OCI-LY3 (cell line): ENCODE measurements at regions not wholly inside any gene's neighbourhood (a gene's known extent, or its start where the extent isn't known, plus 50 kb on each side); places are given as distances from the start of the nearest gene placed in this dataset.

Experiments
- H2AFZ ChIP-seq: fragments of 200-600, 300-600 bp; shearing (Covaris generic); 2 replicates; pipeline ENCODE4 v1.6.0; 2014; ENCODE audit warnings: antibody characterized with exemption, low read depth, low read length
- H3K27ac ChIP-seq: fragments of 200-600, 300-600 bp; sonication (generic); 2 replicates; pipeline ENCODE4 v1.5.1; 2014; ENCODE audit warnings: mild to moderate bottlenecking, low read length, moderate library complexity, mixed read lengths
- H3K27me3 ChIP-seq: fragments of 200-600, 300-600 bp; sonication (generic); 2 replicates; pipeline ENCODE4 v1.6.1; 2014; ENCODE audit warnings: low read depth, low read length, mixed read lengths
- H3K36me3 ChIP-seq: fragments of 200-600, 300-600 bp; sonication (generic); replicated peaks from 2 replicates; pipeline ENCODE3; 2014; ENCODE audit warnings: low read depth, low read length, mixed read lengths
- H3K4me1 ChIP-seq: fragments of 300-600, 200-600 bp; sonication (generic); 2 replicates; pipeline ENCODE4 v1.6.1; 2014; ENCODE audit warnings: low read length, mixed read lengths
- H3K4me2 ChIP-seq: fragments of 200-600, 300-600 bp; sonication (generic); 2 replicates; pipeline ENCODE4 v1.6.1; 2014; ENCODE audit warnings: low read length, mixed read lengths
- H3K4me3 ChIP-seq: fragments of 300-600, 200-600 bp; sonication (generic); 2 replicates; pipeline ENCODE4 v1.5.1; 2014; ENCODE audit warnings: antibody characterized with exemption, mild to moderate bottlenecking, low read length, moderate library complexity
- H3K79me2 ChIP-seq: fragments of 300-600, 200-600 bp; shearing (Covaris generic); 2 replicates; pipeline ENCODE4 v1.6.1; 2014; ENCODE audit warnings: mild to moderate bottlenecking, low read length, mixed read lengths
- H3K9ac ChIP-seq: fragments of 300-600, 200-600 bp; shearing (Covaris generic); 2 replicates; pipeline ENCODE4 v1.6.0; 2014; ENCODE audit warnings: mild to moderate bottlenecking, low read length, moderate library complexity
- H3K9me3 ChIP-seq: fragments of 200-600, 300-600 bp; shearing (Covaris generic); 2 replicates; pipeline ENCODE4 v1.6.1; 2014; ENCODE audit warnings: low read length, mixed read lengths; ENCODE audit not compliant: insufficient read depth
- H4K20me1 ChIP-seq: fragments of 200-600, 300-600 bp; sonication (generic); 2 replicates; pipeline ENCODE4 v1.6.1; 2016; ENCODE audit warnings: low read length, mixed read lengths; ENCODE audit not compliant: insufficient read depth
- CTCF ChIP-seq: fragments of 200-600, 300-600 bp; sonication (generic); IDR thresholded peaks from 2 replicates; pipeline ENCODE4 v1.5.1; 2014; ENCODE audit warnings: antibody characterized with exemption, low read length, low read depth
- EZH2phosphoT487 ChIP-seq: fragments of 200-600 bp; shearing (Covaris generic); IDR thresholded peaks from 2 replicates; pipeline ENCODE4 v1.6.1; 2018; ENCODE audit warnings: antibody characterized with exemption, mixed run types, low read depth

GRCh38 chr6:18567380-18567779 lies 180.2 kb downstream of the RNF144B start:
- no peaks in the 10 kb centered on the region for H3K79me2 ChIP-seq
- H3K27ac ChIP-seq, result no peak overlapping the region
- no peaks in the 10 kb centered on the region for H3K9me3 ChIP-seq
- H3K4me3 ChIP-seq, result no peak overlapping the region
- no peaks in the 10 kb centered on the region for H3K27me3 ChIP-seq
- H3K4me1 ChIP-seq, result peaks cover 6% of the 10 kb centered on the region; the same call in 1 of the 2 replicates
- H2AFZ ChIP-seq, result no peak overlapping the region
- TF ChIP-seq CTCF, result no peak
- TF ChIP-seq EZH2phosphoT487, result no peak
- H4K20me1 ChIP-seq, result no peaks in the 10 kb centered on the region
- no peak overlapping the region for H3K4me2 ChIP-seq
- no peak overlapping the region for H3K9ac ChIP-seq
- no peaks in the 10 kb centered on the region for H3K36me3 ChIP-seq

- TF ChIP-seq EZH2phosphoT487 (no peak), CTCF (no peak)
- no peaks in the 10 kb centered on the region for H3K79me2 ChIP-seq
- H2AFZ ChIP-seq, result no peak overlapping the region; the same call in 1 of the 2 replicates
- H3K27ac ChIP-seq, result no peak overlapping the region
- H3K4me2 ChIP-seq, result peak overlapping the region; percentile 42
- H4K20me1 ChIP-seq, result no peaks in the 10 kb centered on the region
- peaks cover 21% of the 10 kb centered on the region for H3K4me1 ChIP-seq
- H3K9ac ChIP-seq, result peak overlapping the region; percentile 14; the same call in 1 of the 2 replicates
- no peaks in the 10 kb centered on the region for H3K27me3 ChIP-seq
- no peaks in the 10 kb centered on the region for H3K9me3 ChIP-seq
- no peaks in the 10 kb centered on the region for H3K36me3 ChIP-seq
- H3K4me3 ChIP-seq, result no peak overlapping the region
These were observed 190.3 kb downstream of the RNF144B start for GRCh38 chr6:18577491-18577890.

- no peaks in the 10 kb centered on the region for H3K79me2 ChIP-seq
- H4K20me1 ChIP-seq, result no peaks in the 10 kb centered on the region
- H2AFZ ChIP-seq, result no peak overlapping the region
- no peak overlapping the region for H3K27ac ChIP-seq
- no peaks in the 10 kb centered on the region for H3K9me3 ChIP-seq
- TF ChIP-seq EZH2phosphoT487 (no peak), CTCF (no peak)
- H3K9ac ChIP-seq, result no peak overlapping the region
- no peaks in the 10 kb centered on the region for H3K36me3 ChIP-seq
- H3K4me2 ChIP-seq, result no peak overlapping the region
- no peak overlapping the region for H3K4me3 ChIP-seq
- H3K27me3 ChIP-seq, result no peaks in the 10 kb centered on the region
- H3K4me1 ChIP-seq, result peaks cover 30% of the 10 kb centered on the region
These were observed 192.0 kb downstream of the RNF144B start for GRCh38 chr6:18579166-18579565.

- Histone ChIP-seq H3K27ac (no peak overlapping the region), H3K36me3 (no peaks in the 10 kb centered on the region), H3K27me3 (no peaks in the 10 kb centered on the region), H3K4me1 (peaks cover 37% of the 10 kb centered on the region), H3K79me2 (no peaks in the 10 kb centered on the region), H3K9me3 (no peaks in the 10 kb centered on the region), H2AFZ (no peak overlapping the region), H3K4me2 (no peak overlapping the region), H3K9ac (no peak overlapping the region), H3K4me3 (no peak overlapping the region), H4K20me1 (no peaks in the 10 kb centered on the region)
- TF ChIP-seq CTCF (no peak), EZH2phosphoT487 (no peak)
These were observed 192.7 kb downstream of the RNF144B start for GRCh38 chr6:18579869-18580268.
